ENCODE measurements at regions not wholly inside any gene's neighbourhood (a gene's known extent, or its start where the extent isn't known, plus 50 kb on each side); places are given as distances from the start of the nearest gene placed in this dataset.

GRCh38 chr7:50205011-50205410, 99.5 kb upstream of the IKZF1 start:
- intact Hi-C loops (cut with micrococcal nuclease) = loop anchor here (5.0 kb wide), 1 partner anchor 212 kb away; no protein-coding TSS in a partner anchor
- H3K27ac ChIP-seq (replicated peaks) = no peak overlapping the region
- H3K4me3 ChIP-seq = no peak overlapping the region
- H3K9me3 ChIP-seq (replicated peaks) = no peaks in the 10 kb centered on the region
- DNase-seq = no peak
- H3K4me1 ChIP-seq = peaks cover 2% of the 10 kb centered on the region
- peaks cover 58% of the 10 kb centered on the region for H3K27me3 ChIP-seq (ENCODE audit: low read depth)
- TF ChIP-seq, protein P1, sequence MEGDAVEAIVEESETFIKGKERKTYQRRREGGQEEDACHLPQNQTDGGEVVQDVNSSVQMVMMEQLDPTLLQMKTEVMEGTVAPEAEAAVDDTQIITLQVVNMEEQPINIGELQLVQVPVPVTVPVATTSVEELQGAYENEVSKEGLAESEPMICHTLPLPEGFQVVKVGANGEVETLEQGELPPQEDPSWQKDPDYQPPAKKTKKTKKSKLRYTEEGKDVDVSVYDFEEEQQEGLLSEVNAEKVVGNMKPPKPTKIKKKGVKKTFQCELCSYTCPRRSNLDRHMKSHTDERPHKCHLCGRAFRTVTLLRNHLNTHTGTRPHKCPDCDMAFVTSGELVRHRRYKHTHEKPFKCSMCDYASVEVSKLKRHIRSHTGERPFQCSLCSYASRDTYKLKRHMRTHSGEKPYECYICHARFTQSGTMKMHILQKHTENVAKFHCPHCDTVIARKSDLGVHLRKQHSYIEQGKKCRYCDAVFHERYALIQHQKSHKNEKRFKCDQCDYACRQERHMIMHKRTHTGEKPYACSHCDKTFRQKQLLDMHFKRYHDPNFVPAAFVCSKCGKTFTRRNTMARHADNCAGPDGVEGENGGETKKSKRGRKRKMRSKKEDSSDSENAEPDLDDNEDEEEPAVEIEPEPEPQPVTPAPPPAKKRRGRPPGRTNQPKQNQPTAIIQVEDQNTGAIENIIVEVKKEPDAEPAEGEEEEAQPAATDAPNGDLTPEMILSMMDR (IDR thresholded peaks at IDR 0.05; ENCODE audit: borderline replicate concordance) = no peak
- no peaks in the 10 kb centered on the region for H3K36me3 ChIP-seq

- H3K27ac ChIP-seq (replicated peaks) = no peak overlapping the region
- H3K27me3 ChIP-seq (ENCODE audit: low read depth) = peaks cover 53% of the 10 kb centered on the region
- no peak overlapping the region for H3K4me3 ChIP-seq
- TF ChIP-seq, protein P1 (IDR thresholded peaks at IDR 0.05; ENCODE audit: borderline replicate concordance) = no peak
- no peaks in the 10 kb centered on the region for H3K36me3 ChIP-seq
- no peak for DNase-seq
- no peaks in the 10 kb centered on the region for H3K9me3 ChIP-seq (replicated peaks)
- peaks cover 2% of the 10 kb centered on the region for H3K4me1 ChIP-seq
- intact Hi-C loops (cut with micrococcal nuclease) = no loop called here
Measured at GRCh38 chr7:50204581-50204980, 99.9 kb upstream of the IKZF1 start.

- peaks cover 2% of the 10 kb centered on the region for H3K4me1 ChIP-seq
- no peak overlapping the region for H3K27ac ChIP-seq (replicated peaks)
- H3K36me3 ChIP-seq = no peaks in the 10 kb centered on the region
- H3K9me3 ChIP-seq (replicated peaks) = no peaks in the 10 kb centered on the region
- no peak for DNase-seq
- intact Hi-C loops (cut with micrococcal nuclease) = no loop called here
- H3K4me3 ChIP-seq = no peak overlapping the region
- H3K27me3 ChIP-seq (ENCODE audit: low read depth) = peaks cover 57% of the 10 kb centered on the region
- TF ChIP-seq, protein P1 (IDR thresholded peaks at IDR 0.05; ENCODE audit: borderline replicate concordance) = no peak
Measured at GRCh38 chr7:50203521-50203920, 101.0 kb upstream of the IKZF1 start.

GRCh38 chr7:50202052-50202555, 102.4 kb upstream of the IKZF1 start:
- DNase-seq = no peak
- H3K36me3 ChIP-seq = no peaks in the 10 kb centered on the region
- H3K9me3 ChIP-seq (replicated peaks) = no peaks in the 10 kb centered on the region
- no peak overlapping the region for H3K27ac ChIP-seq (replicated peaks)
- no peak overlapping the region for H3K4me3 ChIP-seq
- intact Hi-C loops (cut with micrococcal nuclease) = no loop called here
- TF ChIP-seq, protein P1 (IDR thresholded peaks at IDR 0.05; ENCODE audit: borderline replicate concordance) = no peak
- peaks cover 50% of the 10 kb centered on the region for H3K27me3 ChIP-seq (ENCODE audit: low read depth)
- peaks cover 2% of the 10 kb centered on the region for H3K4me1 ChIP-seq

GRCh38 chr7:50199824-50200223, 104.7 kb upstream of the IKZF1 start:
- Histone ChIP-seq H3K4me1 (no peaks in the 10 kb centered on the region), H3K9me3 (replicated peaks) (no peaks in the 10 kb centered on the region), H3K36me3 (no peaks in the 10 kb centered on the region), H3K4me3 (no peak overlapping the region), H3K27ac (replicated peaks) (no peak overlapping the region), H3K27me3 (ENCODE audit: low read depth) (peaks cover 53% of the 10 kb centered on the region)
- intact Hi-C loops (cut with micrococcal nuclease) = no loop called here
- DNase-seq = no peak
- TF ChIP-seq, protein P1 (IDR thresholded peaks at IDR 0.05; ENCODE audit: borderline replicate concordance) = no peak
